HG03354 (cell line): ENCODE measurements at regions not wholly inside any gene's neighbourhood (a gene's known extent, or its start where the extent isn't known, plus 50 kb on each side); places are given as distances from the start of the nearest gene placed in this dataset.
A peak's percentile ranks its signal among the peaks of the same experiment; 100 is the strongest.

Experiments used
- ATAC-seq: cut with Tn5 transposase; IDR thresholded peaks from one replicate; pipeline ENCODE4 v1.9.1; 2021; ENCODE audit warnings: mild to moderate bottlenecking; ENCODE audit not compliant: unreplicated experiment, poor library complexity, severe bottlenecking

DNA sequence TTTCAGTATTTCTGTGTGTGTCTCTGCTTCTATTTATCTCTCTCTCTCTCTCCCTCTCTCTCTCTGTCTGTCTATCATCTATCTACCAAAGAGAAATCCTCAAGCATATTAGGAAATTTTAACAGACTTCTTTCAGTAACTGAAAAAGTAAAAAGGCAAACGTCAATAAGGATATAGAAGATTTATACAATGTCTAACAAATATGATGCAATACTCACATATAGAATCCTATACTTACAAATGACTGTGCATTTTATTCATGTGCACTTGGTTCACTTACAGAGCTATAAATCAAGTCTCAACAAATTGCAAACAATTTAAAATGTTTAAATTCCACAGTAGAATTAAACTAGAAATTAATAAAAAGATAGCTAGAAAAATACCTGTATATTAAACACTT, 289.0 kb downstream of the PSAT1 start:
- ATAC-seq = no peak

DNA sequence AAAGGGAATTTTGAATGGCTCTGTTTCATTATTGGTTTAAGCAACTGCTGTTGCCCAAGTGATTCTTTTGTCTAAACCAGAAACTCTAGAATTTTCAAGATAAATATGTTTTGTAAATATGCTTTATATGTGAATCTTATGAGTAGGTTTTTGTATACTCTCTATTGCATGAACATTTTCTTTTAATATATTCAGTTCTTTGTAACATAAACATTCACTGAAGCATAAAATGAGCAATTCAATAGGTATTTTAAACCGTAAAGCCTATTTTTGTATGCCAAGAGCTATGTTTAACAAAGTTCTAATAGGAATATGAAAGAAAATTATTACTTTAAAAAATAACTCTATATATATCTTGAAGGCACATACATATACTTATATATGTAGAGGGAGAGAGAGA, 293.1 kb downstream of the PSAT1 start:
- no peak for ATAC-seq

DNA sequence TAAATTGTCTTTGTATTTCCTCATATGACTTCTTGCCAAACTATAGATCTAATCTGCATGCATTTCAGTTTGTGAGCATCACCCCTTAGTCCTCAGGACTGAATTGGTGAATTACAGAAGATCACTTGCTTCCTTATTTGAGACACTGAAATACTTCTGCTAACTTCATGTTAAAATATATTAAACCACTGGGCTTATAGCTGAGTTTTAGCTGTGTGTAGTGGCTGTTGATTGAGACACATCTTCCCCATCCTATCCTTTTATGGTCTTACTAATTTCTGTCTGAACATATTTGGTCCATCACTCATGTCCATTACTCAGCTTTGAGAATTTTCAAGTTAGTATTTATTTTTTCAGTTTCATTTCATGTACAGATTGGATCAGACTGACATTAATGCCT, 295.9 kb downstream of the PSAT1 start:
- ATAC-seq = no peak

DNA sequence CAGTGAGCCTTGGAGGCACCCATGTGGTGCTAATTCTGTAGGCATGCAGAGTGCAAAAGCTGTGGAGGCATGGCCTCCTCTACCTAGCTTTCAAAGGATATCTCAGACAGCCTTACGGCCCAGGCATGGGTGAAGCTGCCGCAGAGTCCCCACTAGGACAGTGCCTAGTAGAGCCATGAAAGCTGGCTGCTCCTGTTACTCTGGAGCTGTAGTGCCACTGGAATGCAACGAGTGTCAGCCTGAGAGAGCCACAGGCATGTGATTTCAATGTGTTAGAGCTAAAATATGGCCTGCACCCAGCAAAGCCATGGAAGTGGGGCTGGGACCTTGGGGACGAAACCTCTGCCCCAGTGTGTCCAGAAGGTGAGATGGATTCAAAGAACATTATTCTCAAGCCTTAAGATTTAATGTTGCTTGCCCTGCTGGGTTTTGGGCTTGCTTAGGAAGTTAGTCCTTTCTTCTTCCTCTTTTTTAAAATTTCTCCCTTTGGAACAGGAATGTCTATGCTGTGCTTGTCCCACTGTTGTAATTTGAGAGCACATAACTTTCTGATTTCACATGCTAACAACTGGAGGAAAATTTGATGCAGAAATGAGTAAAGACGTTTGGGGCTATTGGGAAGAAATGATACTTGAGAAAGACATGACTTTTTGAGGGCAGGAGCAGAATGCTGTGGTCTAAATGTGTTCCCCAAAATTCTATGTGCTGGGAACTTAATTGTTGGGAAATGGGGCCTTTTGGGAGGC, 298.4 kb downstream of the PSAT1 start:
- no peak for ATAC-seq

DNA sequence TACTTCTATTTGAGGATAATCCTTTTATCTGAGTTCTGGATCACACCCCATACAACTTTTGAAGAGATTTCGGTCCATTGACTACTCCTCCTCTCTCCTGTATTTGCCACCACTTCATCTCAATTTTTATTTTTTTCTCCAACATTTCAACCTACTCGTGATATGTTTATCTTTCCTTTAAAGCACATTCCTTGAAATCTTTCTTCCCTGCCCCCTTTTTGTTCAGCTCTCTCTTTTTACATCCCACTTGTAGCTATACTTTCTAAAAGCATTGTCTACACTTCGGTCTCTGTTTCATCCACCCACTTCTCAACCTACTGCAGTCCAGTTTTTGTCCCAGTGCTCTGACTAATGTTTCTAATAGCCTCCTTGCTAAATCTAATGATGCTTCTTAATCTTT, 299.4 kb downstream of the PSAT1 start:
- no peak for ATAC-seq

DNA sequence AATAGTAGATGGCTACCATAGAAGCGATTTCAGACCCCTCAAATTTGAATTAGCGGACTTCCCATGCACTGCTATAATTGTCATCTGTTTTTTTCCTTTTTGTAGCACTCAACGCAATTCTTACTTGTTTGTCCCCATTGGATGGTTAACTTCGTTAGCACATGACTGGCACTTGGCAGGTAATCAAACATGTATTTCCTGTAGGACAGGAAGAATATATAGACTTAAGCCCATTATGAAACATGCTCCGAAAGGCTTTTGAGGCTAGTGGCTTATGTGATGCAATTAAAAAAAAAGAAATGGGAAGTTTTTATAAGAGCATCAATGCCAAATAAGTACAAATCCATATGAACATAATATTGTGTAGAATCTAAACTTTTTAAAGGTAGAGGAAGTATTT, 301.2 kb downstream of the PSAT1 start:
- no peak for ATAC-seq

DNA sequence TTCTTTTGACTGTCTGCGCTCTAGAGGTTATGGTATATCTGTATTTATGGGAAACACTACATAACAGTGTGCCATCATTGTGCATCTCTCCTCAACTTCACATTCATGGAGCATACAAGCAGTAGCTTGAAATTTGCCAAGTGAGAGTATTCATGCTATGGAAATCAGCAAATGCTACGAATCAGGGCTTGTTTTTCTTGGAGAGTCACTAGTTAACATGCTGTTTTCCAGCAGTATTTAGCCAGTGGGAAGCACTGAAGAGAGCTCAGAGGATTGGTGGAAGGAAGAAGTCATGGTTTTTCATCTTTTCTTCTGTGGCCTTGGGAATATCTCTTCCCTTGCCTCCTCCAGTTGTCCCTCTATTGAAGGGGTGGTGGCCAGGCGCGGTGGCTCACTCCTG, 303.0 kb downstream of the PSAT1 start:
- ATAC-seq = no peak

DNA sequence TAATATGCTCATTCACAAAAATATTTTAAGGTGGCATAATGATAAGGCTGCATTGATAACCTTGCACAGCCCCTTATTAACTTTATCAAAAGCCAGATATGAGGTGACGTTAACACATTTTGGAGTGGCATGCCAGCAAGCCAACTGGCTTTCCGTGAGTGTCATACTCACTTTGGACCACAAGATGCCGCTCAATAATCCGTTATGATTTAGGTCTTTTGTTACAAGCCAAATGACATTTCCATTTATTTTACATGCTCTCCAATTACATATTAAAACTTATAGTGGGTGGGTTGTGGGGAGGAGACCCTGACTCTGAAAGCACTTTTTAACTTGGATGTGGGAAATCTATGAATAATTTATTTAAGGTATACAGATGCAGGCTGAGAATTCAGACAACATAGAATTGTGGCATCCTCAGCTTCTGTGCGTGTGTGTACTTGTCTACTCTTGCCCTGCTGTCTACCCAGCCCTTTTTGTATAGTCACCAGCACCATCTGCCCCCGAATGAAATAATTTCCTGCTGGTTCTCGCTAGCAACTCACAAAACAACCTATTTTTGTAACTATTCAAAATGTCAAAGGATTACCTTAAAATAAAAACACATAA, 305.1 kb downstream of the PSAT1 start:
- peak; percentile 91 for ATAC-seq

DNA sequence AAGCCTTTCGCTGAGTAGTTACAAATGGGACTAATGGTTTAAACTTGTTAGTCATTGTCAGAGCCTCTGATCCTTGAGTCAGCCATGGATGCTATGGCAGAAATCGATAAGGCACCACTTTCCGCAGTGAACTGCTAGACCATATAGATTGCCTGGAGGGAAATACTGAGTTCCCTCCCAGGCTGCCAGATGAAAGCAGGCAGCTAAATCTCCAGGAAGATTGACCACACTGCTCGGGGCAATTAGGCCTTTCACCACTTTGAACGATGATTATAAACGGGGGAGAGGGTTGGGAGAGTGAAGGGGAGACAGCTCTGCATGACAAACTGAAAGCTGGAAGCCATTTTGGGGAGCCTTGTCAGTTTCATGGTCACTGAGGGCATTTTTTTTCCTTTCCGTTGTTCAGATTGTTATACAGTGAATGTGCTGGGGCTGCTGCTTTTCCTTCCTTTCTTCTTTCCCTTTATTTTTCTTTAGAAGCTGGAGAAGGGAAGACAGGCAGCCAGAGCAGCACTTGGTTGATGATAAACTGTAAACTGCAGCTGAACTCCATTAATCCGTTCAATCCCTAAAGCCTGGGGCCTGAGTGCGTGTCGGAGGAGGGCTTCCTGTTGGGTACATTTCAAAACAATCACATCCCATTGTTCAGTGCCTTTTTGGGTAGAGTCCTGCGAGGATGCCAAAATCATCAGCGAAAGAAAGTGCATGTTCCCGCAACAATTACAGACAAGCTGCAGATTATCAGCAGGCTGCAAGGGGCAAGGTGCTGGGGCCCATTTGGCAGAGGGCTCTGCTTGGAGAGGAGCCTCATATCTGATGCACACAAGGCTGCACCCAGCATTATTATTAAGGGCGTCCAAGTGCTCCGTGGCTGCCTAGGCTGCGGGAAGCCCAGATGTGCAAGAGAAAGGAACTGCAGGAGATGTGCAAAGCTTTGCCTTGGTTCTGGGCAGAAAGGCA, 308.4 kb downstream of the PSAT1 start:
- ATAC-seq = no peak

DNA sequence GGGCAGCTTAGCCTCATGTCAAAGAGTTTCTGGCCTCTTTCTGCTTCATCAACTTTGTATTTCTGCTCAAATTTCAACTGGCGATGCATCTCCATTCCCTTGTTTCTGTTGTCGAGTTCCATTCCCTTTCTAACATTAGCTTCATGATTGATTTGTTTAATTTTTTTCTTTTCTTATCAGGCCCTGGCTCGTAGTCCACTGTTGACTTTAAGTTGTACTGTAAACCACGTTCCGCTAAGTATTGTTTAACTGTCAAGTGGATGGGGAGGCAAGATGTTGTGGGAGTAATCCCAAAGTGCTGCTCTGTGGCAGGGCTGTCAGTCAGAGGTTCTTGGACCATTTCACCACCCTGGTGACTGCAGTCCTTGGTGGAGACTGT, 309.1 kb downstream of the PSAT1 start:
- ATAC-seq = no peak

DNA sequence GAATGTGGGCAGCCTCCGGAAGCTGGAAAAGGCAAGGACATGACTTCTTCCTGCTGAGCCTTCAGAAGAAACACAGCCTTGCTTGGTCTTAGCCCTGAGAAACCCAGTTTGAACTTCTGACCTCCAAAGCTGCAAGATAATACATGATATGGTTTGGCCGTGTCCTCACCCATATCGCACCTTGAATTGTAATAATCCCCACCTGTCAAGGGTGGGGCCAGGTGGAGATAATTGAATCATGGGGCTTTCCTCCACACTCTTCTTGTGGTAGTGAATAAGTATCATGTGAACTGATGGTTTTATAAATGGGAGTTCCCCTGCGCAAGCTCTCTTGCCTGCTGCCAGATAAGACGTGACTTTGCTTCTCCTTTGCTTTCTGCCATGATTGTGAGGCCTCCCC, 310.9 kb downstream of the PSAT1 start:
- no peak for ATAC-seq

DNA sequence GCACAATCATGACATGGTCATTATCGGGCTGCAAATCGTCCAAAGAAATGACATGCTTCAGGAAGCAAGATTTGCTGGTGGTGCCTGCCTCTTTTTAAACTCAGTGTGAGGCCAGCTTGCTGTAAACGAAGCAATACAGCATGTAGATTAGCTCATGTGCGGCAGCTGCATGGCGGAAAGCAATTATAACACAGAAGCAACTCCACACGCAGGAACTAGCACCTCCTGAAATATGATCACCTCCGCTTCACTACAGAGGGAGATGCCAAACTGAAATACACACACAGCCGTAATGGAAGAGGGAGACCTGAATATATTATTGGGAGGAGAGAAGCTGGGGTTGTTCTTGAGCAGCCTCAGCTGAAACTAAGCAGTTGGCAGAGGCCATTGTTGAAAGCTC, 312.5 kb downstream of the PSAT1 start:
- no peak for ATAC-seq

DNA sequence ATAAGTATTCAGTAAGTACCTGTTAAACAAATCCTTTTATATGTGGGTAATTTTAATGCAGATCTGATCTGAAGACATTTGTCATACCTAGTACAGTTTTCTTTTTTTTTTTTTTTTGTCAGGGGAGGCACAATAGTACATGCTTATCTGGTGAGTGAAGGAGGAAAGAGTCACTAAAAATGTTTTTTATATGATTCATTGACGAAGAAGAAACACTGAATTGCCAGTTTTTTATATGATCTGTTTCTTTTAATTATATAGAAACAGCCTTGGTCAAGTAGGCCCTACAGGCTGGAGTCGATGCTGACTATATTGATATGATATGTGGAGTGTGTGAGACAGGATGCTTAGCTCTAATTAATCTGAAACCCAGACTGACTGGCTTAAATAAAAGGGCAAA, 315.2 kb downstream of the PSAT1 start:
- no peak for ATAC-seq

DNA sequence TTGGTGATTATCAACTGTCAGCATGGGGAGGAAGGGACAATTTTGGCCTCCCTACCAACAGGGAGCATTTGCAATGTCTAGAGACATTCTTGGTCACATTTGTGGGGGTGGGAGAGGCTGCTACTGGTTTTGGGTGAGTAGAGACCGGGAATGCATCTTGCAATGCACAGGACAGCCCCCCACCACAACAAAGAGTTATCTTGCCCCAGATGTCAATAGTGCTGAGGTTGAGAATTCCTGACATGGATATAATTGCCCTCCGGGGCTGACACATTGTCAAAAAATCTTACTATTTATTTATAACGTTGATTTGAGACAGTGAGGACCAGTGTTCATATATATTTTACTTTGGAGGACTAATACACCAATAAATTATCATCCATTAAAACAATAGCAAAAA, 316.1 kb downstream of the PSAT1 start:
- no peak for ATAC-seq

DNA sequence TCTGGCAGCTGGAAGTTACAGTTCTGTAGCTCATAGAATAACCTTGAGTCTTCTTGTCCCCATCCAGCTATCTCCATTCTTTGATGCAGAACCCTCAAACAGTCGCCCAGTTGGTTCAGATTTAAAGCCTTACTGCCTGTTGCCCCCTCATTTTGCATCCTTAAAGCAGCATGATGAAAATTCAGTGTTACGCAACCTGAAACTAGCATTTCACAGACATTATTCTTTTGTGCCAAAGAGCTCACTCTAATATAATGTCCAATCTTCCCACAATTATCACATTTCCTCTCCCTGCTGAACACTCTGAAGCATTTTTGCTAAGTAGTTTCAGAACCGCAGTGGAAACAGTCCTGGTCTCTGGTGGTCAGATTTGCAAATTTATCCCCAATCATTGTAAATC, 318.0 kb downstream of the PSAT1 start:
- ATAC-seq = no peak

DNA sequence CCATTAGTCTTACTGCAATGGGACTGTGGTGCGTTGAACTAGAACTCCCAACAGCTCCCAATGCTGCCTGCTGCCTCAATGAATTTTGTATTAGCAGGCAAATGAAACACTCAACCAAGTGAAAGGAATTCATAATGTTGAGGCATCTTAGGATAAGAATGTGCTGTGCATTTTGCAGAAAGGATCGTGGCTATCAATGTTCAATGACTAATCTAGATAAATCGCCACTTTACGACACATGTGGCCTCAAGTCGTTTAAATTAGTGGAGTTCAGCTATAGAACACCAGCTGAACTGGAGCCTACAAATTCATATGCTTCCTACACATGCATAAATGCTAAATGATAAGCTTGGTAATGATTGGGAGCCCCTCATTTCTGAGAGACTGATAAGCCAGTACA, 318.4 kb downstream of the PSAT1 start:
- no peak for ATAC-seq

DNA sequence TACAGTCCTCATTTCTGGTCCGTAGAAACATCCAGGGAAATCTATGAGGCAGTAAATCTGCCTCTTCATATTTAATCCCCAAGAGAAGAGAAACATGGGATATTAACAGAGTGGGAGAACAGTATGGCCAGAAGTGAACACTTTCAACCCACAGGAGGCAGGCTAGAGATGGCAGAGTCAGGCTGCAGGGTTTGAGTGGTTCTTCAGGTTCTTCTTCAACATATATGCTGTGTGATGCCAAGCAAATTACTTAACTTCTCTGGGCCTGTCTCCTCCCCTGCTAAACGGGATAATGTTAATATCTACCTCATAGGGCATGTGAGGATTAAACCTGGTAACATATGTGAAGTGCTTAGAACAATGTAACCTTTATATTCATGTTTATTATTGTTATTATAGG, 321.8 kb downstream of the PSAT1 start:
- no peak for ATAC-seq

DNA sequence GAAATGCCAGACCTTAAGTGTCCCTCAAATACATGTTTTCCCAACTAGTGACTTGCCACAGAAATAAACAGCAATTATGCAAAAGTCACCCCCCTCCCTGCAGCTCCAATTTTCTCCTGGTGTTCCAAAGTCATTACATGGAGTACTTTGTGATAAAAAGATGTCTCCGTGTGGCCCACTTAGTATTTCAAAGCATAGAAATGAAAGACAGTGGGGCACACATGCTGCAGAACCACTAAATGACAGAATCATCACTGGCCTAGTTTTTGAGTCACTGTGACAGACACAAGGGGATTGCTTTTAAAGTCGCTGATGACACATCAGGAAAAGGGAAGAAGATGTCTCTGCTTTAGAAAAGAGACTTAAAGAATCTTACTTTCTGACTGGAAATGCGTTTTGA, 323.4 kb downstream of the PSAT1 start:
- ATAC-seq = no peak

DNA sequence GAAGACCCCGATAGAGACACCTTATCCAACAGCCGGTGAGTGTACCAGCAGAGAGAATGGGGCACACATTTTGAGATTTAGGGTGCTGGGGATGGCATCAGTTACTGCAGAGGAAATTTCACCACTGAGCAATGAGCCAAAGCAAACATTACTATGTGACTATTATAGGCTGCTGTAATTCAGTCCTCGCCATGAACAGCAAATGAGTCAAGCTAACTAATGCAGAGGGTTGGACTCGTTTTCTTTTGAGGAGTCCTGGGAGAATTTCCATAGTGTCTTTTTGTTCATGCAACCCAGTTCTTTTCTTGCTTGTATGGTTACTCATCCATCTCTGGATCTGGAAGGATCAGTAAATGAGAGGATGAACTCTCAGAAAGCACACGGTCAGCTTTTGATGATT, 323.8 kb downstream of the PSAT1 start:
- no peak for ATAC-seq

DNA sequence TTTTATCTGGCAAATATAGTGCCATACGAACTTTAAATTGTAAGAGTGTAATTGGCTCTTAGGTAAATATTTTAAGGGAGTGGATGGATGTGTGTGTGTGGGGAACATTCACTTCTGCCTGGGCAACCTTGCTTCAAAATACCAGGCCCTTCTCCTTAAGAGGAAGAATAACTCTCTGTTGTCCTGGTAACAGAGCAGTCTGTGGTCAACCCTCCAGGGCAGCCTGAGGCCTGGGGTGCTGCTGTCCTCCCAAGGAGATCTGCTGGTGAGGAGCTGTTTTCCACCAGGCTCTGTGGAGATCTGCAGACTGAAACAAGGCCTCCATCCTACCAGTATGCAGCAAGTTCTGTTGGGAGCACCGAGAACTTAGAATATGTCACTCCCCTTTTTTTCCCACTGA, 325.2 kb downstream of the PSAT1 start:
- ATAC-seq = no peak

DNA sequence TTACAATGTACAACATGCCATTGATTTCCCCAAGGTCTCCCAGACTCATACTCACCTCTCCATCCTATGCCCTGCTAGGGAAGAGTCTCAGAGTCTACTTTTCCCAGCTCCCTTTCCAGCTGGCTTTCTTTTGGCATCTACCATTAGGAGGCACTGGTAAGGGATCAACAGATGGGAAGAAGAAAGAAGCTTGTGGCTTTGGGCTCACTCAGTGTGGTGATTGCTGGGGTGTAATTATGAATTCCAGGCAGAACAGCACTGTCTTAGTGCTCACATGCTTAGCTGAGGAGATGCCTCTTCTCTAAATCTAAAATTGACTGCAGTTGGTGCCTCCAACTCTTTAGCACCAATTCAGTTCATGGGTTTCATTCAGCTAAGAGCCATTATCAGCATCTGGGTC, 330.0 kb downstream of the PSAT1 start:
- no peak for ATAC-seq
